ENCODE measurements at regions not wholly inside any gene's neighbourhood (a gene's known extent, or its start where the extent isn't known, plus 50 kb on each side); places are given as distances from the start of the nearest gene placed in this dataset.
"Not testable (repeated sequence)": the region's sequence is repeated elsewhere in the genome, so short reads cannot be mapped to it uniquely, and the experiment has no call there.

DNA sequence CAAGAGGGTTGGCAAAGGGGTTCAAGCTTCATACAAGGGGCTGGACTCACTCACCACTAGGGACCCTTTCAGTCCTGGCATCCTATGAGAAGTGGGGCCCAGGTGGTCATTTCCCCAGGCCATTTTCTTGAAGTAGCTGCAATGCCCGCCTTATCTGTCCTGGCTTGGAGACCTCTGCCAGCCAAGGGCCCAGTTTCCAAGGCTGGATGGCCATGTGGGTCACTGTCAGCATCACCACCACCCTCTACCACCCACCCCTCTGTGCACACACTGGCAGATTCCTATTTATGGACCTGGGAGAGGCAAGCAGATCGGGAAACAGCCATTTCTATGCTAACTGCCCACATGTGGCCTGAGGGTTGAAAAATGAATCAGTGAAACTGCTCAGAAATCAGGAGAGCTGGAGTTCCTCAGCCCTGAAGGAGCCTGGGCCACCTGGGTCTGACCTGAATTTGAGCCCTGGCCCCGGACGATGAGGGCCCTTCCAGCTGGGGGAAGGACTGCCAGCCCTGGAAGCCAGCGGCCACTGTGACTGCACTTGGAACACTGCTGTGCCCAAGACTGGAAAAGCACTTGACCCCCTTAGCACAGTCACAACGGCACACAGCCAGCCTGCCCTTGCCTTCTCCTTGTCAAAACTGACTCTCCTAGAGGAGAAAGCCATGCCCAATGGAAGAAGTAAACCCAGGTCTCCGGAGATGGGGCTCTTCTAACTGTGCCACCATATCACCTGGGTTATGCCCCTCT, 442.2 kb downstream of the BUD13 start:
- in situ Hi-C loops (cut with MboI; ENCODE audit: low pct_unique_long_range_greater_than_20kb, low sequenced_read_pairs, unreplicated experiment), result no loop called here
- TF ChIP-seq, protein P1, sequence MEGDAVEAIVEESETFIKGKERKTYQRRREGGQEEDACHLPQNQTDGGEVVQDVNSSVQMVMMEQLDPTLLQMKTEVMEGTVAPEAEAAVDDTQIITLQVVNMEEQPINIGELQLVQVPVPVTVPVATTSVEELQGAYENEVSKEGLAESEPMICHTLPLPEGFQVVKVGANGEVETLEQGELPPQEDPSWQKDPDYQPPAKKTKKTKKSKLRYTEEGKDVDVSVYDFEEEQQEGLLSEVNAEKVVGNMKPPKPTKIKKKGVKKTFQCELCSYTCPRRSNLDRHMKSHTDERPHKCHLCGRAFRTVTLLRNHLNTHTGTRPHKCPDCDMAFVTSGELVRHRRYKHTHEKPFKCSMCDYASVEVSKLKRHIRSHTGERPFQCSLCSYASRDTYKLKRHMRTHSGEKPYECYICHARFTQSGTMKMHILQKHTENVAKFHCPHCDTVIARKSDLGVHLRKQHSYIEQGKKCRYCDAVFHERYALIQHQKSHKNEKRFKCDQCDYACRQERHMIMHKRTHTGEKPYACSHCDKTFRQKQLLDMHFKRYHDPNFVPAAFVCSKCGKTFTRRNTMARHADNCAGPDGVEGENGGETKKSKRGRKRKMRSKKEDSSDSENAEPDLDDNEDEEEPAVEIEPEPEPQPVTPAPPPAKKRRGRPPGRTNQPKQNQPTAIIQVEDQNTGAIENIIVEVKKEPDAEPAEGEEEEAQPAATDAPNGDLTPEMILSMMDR (IDR thresholded peaks at IDR 0.05; ENCODE audit: extremely low read depth, insufficient read depth, missing control alignments), result no peak
- DNase-seq (ENCODE audit: low spot score), result no peak

DNA sequence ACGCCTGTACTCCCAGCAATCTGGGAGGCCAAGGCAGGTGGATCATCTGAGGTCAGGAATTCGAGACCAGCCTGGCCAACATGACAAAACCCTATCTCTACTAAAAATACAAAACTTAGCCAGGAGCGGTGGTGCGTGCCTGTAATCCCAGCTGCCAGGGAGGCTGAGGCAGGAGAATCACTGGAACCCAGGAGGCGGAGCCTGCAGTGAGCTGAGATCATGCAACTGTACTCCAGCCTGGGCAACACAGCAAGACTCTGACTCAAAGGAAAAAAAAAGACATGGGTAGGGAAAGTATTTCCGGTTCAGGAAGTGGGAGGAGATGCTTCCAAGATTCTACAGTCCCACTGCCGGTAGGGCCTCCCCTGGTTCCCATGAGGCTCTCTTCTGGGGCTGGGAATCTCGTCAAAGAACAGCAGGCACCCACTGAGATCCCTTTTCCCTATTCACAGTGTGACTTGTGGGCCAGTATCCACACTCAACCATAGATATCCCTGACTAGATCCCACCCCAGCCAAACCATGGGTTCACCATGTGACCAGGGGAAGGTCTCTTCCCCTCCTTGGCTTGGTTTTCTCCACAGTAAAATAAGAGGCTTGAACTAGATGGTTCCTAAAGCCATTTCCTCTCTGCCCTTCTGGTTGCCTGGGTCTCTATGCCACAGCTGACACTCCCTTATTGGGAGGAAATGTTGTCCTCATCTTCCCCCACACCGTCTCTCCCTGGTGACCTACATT, 443.3 kb downstream of the BUD13 start:
- no peak for DNase-seq (ENCODE audit: low spot score)
- TF ChIP-seq, protein P1 (IDR thresholded peaks at IDR 0.05; ENCODE audit: extremely low read depth, insufficient read depth, missing control alignments), result no peak
- in situ Hi-C loops (cut with MboI; ENCODE audit: low pct_unique_long_range_greater_than_20kb, low sequenced_read_pairs, unreplicated experiment), result no loop called here

DNA sequence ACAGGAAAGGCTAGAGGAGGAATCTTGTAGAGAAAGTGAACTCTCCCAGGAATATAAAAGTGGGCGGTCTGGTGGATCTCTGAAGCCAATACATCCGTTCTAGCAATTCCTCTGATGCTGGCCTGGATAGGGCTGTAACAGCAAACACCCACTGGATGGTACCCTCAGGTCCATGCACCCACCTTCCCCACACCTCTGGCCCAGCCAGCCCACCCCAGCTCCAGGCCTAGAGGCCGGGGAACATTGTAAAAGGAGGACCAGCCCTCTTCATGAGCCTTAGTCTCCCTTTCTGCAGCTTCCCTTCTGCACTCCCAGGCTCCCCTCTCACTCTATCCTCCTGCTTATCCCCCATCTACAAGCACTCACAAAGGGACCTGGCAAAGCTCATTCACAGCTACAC, 443.9 kb downstream of the BUD13 start:
- TF ChIP-seq, protein P1 (IDR thresholded peaks at IDR 0.05; ENCODE audit: extremely low read depth, insufficient read depth, missing control alignments), result no peak
- no peak for DNase-seq (ENCODE audit: low spot score)
- in situ Hi-C loops (cut with MboI; ENCODE audit: low pct_unique_long_range_greater_than_20kb, low sequenced_read_pairs, unreplicated experiment), result no loop called here

DNA sequence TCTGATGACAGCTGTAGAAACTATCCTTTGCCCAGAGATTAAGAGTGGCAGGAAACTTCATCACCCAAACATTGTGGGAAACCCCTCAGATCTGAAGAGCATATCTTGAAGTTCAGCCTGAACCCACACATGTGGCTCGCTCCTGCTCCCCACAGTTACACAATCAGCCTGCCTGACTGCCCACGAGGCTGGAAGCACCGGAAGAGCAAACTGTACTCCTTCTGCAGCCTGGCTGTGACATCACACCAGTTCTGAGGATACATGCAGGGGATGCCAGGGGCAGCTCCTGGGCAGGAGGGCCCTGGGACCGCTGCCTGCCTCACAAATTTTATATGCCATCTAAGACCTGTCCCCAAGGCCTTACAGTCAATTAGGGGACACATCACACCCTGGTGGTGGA, 444.4 kb downstream of the BUD13 start:
- TF ChIP-seq, protein P1 (IDR thresholded peaks at IDR 0.05; ENCODE audit: extremely low read depth, insufficient read depth, missing control alignments), result no peak
- in situ Hi-C loops (cut with MboI; ENCODE audit: low pct_unique_long_range_greater_than_20kb, low sequenced_read_pairs, unreplicated experiment), result no loop called here
- no peak for DNase-seq (ENCODE audit: low spot score)

DNA sequence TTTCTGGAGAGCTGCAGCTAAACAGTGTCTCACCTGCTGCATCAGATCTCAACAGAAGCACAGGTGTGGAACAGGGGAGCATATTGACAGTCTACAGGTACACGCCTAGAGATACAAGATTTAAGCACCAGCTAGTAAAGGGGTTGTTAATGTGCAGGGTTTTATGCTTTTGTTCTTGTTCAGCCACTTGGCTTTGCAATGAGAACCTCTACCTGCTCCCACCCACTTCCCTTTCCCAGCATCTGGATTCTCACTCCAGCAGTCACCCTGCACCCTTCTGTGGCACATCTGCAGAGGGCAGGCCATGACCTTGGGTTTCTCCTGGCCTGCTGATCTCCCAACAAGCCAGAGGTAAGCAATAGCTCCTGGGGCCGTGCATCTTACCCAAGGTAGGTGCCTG, 446.6 kb downstream of the BUD13 start:
- in situ Hi-C loops (cut with MboI; ENCODE audit: low pct_unique_long_range_greater_than_20kb, low sequenced_read_pairs, unreplicated experiment), result no loop called here
- TF ChIP-seq, protein P1 (IDR thresholded peaks at IDR 0.05; ENCODE audit: extremely low read depth, insufficient read depth, missing control alignments), result no peak
- no peak for DNase-seq (ENCODE audit: low spot score)

DNA sequence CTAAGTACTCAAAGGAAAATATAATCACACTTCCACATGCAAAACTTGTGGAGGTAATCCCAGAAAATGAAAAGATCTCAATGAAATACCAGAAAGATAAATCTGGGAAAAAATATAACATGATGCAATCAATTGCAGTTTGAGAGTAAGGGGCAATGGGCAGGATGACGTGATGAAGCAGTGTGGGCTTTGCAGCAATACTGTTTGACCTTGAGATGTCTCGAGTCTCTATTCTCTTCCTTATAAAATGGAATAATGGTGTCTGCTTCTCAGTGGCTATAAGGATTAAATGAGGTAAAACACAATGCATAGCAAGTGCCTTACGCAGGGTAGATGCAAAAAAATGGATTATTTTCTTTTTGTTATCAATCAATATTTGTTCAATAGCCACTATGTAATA, 447.5 kb downstream of the BUD13 start:
- DNase-seq (ENCODE audit: low spot score), result no peak
- TF ChIP-seq, protein P1 (IDR thresholded peaks at IDR 0.05; ENCODE audit: extremely low read depth, insufficient read depth, missing control alignments), result no peak
- in situ Hi-C loops (cut with MboI; ENCODE audit: low pct_unique_long_range_greater_than_20kb, low sequenced_read_pairs, unreplicated experiment), result no loop called here

DNA sequence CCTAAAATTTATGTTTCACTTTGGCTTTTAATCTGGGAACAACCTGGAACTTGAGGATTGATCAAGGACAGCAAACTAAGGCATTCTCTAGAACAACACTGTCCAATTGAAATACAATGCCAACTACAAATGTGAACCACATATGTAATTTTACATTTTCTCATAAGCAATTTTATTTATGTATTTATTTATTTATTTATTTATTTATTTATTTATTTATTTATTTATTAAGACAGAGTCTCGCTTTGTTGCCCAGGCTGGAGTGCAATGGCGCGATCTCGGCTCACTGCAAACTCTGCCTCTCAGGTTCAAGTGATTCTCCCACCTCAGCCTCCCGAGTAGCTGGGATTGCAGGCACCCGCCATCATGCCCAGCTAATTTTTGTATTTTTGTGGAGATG, 448.7 kb downstream of the BUD13 start:
- DNase-seq (ENCODE audit: low spot score); in situ Hi-C loops (cut with MboI; ENCODE audit: low pct_unique_long_range_greater_than_20kb, low sequenced_read_pairs, unreplicated experiment): not testable (repeated sequence)

Measured in GM13977 (cell line).